ENCODE measurements at regions not wholly inside any gene's neighbourhood (a gene's known extent, or its start where the extent isn't known, plus 50 kb on each side); places are given as distances from the start of the nearest gene placed in this dataset.

DNA sequence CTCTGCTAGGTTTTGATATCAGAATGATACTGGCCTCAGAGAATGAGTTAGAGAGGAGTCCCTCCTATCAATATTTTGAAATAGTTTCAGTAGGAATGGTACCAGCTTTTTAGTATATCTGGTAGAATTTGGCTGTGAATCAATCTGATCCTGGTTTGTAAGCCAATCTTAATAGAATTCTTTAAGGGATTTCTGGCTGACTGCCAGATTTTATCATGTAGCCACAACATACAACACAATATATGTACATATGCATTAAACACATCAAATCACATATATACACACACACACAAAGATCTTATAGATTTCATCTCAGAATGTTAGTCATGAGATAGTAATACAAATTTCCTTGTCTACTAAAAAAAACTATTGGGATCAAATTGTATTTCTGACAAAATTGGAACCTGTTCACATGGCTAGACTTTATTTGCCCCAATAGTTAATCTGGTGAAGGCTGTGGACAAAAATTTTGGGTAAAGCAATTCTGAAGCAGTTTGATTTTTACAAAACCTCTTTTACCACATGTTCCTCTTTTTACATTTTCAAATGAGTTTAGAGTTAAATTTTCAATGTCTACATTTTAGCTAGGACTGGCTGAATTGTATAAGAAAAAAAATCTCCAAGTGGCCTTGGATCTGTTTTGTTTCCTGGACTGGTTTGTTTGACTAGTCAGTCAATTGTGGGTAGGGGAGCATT lies 151.7 kb downstream of the FASLG start:
- DNase-seq, result no peak

DNA sequence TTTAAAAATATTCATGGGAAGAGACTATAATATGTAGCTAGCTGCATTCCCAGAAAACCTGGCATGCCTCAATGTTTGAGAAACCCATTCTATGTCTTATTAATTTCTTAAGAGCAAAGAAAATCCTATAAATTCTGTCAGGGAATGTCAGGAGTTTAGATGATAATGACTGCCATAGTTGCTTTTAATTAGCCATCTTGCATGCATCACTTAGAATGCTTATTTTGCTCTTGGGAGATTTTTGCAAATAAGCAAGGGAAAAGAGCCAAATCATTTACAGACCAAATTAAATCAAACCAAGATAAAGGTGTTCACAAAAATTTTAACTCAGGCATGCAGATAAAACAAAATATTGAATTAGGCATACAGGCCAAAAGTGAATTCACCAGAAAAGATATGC lies 152.8 kb downstream of the FASLG start:
- no peak for DNase-seq

DNA sequence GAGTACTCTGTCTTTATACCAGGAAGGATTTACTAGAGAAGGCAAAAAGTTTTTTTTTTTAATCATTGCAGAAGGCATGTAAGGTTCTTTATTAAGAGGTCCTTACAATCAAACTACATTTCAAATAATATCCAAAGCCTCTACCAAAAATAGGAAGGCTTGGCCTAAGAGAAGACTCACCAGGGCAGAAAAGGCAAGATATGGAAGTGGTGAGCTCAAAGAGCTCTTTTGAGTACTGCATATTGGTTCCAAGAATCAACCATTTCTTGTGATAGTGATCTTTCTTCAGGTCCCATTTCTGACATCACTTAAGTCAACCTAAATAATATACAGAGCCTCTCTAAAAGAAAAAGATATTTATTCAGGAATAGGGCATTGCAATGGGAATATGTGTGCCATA lies 153.2 kb downstream of the FASLG start:
- no peak for DNase-seq

DNA sequence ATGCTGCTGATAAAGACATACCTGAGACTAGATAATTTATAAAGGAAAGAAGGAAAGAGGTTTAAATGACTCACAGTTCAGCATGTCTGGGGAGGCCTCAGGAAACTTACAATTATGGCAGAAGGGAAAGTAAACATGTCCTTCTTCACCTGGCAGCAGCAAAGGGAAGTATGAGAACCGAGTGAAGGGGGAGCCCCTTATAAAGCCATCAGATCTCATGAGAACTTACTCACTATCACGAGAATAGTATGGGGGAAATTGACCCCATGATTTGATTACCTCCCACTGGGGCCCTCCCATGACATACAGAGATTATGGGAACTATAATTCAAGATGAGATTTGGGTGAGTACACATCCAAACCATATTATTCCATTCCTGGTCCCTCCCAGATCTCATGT lies 154.4 kb downstream of the FASLG start:
- no peak for DNase-seq

DNA sequence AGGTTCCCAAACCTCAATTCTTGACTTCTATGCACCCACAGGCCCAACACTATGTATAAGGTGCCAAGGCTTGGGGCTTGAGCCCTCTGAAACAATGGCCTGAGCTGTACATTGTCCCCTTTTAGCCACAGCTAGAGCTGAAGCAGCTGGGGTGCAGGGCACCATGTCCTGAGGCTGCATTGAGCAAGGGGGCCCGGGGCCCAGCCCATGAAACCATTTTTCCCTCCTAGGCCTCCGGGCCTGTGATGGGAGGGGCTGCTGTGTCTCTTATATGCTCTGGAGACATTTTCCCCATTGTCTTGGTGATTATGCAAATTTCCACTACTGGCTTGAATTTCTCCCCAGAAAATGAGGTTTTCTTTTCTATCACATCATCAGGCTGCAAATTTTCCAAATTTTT lies 155.5 kb downstream of the FASLG start:
- no peak for DNase-seq

DNA sequence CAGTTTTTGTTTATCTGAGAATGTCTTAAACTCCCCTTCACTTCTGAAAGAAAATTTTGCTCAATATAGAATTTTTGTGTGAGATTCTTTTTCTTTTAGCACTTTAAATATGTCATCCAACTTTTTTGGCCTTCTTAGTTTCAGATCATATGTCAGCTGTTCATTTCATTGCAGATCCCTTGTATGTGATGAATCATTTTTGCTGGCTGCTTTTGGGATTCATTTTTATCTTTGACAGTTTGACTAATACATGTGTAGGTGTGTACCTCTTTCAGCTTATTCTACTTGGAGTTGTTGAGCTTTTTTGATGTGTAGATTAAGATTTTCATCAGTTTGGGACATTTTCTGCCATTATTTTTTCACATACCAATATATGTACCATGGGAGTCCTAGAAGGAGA lies 156.8 kb downstream of the FASLG start:
- DNase-seq, result no peak

DNA sequence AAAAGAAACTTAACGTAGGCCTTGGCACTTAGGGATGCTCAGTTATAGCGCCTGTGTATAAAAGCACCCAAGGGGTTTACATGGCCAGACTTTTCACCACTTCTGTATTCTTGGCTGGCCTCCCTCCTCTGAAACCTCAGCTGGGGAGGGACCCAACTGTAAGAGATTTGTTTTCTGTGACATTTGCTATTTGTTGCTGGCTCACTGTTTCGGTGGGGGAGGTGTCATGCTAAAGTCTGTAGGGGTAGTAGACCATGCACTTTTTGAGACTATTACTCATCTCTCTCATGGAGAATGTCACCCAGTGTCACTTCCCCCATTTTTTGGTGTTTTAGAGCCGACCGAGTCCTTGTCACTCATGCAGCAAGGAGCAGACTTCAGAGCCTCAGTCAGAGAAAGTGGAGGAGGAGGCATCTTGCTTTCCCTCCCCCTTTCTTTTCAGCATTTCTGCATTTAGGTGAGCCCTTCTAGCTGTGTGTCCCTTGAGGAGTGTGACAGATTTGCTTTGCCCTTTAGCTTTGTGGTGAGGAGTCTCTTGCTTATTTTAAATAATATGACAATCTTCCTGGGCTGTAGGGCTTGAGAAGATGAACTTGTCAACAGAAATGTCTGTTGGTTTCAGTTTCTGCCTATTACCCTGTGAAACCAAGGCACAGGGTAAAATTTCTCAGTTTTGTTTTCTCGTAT lies 160.1 kb downstream of the FASLG start:
- peak; percentile 62 for DNase-seq

DNA sequence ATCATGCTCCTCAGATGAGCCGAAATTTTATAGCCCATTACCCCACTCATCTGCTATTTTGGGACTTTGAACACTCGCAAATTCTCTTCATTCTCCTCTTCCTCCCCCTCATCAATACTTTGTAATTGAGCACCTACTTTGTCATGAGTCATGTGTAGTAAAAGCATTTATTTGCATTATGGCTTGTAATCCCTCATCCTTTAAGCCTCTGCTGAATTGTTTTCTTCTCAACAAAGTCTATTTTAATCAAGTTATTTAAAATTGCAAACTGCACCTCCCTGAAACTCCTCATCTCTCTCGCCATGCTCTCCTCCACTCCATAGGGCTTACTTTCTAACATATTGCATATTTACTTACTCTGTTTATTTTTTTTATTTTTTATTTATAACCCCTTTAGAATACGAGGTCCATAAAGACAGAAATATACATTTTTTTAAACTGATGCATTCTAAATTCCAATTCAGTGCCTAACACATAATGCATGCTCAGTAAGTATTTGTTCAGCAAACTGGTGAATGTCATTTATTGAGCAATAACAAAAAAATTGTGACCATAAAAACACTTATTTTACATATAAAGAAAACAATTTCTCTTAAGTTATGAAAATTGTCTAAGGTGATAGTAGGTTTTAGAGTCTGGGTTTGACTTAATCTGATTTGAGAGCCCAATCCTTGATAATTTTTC lies 161.7 kb downstream of the FASLG start:
- DNase-seq, result no peak

DNA sequence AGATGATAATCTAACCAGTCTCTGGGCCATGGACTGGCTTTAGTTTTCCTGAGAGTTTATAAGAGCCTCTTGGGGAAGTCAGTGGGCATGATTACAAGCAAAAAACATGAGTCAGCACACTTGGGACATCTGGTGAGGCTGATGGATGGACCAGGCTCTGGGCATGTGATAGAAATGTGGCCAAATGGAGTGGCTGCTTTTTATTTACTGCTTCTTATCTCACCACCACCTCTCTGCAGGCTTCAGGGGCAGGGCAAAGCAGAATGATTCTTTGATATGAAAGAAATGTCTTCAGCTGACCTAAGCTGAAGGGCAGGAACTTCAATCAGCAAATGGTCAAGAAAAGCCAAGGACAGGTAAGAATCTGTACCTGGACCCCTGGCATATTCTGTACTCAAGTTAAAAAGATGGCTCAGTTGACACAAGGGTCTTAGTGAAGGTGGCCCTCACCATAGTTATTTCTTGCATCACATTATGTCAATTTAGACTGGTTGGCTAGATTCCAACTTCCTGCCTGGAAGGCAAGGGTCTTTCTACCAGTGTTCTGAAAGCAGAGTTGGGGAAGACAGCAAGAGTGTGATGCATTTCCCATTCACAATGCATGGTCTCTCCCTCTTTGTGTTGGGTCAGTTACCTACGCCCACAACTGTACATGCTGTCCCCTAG lies 162.8 kb downstream of the FASLG start:
- no peak for DNase-seq

DNA sequence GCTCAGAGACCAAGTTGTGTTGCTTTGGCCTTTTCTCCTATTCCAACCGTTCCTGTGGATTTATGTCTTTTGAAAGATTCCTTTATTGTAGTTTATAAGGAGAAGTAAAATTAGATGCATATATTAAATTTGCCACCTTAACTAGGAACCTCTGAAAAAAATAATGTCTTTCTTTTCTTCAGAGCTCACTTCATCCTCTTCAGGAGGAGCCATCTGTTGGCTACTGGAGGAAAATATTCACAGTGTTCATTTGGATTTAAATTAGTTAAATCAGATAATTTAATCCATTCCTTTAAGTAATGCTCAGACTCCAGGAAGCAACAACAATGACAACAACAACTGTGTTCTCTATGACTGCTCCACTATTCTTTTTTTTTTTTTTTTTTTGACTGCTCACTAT lies 164.0 kb downstream of the FASLG start:
- DNase-seq, result no peak

DNA sequence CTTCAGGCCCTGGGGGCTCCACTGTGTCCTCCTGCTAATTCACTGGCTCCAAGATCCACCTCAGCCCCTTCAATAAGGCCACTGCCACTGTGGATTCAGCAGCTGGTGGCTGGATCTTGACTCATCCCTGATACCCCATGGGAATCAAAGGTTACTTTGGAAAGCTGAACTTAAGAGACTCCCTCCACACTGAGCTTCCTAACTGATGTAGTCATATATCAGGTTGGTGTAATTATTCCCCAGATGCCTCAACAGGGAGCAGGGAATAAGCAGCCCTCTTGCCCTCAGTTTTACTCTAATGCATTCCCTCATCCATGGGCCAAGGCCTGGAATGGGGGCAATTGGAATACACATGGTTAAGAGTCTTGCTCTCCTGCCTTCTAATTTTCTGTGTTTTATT lies 164.6 kb downstream of the FASLG start:
- DNase-seq, result no peak

DNA sequence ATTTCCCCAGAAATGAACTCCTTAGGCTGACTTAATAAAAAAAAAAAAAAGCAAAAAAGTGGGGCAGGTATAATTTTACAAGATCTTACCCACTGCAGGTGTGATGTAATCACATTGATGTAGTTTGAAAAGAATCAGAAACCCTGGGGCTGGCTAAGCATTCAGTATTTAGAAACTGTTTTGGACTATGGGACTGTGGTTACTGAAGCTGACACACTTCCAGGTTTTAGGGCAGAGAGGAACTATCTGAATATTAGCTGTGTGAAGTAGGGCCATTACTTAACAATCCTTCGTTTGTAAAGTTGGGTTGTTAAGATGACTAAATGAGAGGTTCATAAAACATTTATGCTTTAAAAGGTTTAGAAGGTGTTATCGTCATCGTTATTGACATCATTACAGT lies 165.3 kb downstream of the FASLG start:
- no peak for DNase-seq

DNA sequence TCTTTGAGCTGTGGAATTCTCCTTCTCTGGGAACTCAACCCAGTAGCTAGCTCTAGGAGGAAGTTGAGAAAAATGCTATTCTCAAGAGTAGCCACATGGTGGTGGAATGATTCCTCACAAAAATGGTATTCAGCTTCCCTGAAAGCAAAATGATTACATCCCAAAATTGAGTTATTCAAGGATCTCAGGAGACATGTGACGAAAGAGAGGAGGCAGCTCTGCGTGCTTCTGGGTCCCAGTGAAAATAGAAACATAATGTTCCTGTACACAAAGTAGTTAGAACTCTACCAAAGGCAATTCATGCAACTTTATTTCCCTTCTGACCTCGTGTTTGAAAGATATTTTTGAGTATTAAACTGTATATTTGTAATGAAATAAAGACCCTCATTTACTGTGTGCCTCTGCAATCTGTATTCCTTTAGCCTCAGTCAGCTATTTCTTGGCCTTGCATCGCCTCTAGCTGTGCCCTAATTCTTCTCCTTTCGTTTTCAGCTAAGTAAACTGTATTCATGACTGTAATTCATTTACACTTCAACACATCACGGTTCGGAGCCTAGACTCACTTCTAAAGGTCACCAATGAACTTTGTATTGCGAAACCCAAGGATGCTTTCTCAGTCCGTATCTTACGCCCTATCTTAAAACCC lies 167.3 kb downstream of the FASLG start:
- no peak for DNase-seq

DNA sequence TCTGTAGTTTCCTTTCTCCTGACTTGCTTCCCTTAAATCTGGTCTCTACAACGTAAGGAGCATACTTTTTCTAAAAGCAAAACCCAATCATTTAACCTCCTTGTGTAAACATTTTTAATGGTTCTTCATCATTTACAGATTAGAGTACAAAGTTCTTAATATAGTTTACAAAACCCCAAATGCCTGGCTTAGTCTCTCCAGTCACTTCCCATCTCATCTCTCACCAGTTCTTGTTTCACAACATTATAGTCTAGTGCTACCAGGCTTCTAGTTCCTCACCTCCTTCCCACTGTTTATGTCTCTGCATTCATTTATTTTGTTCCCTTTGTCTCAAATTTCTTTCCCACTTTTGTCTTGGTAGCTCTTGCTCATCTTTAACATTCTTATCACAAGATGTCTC lies 168.4 kb downstream of the FASLG start:
- DNase-seq, result no peak

DNA sequence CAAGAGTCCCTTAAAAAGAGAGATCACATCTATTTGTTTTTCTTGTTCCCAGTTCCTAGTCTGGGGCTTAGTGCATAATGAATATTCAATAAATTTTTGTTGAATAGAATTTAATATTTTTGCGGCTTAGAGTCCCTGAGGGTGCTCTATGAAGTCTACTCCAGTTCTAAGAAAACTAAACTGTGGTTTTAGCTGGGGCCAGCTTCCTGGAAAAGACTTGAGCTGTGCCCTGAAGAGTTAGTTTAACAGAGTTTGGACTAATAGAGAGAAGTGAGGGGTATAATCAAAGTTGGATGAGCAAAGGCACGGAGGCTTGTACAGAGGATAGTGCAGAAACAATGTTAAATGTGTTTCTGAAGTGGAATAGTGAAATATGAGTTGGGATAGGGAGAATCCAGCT lies 168.9 kb downstream of the FASLG start:
- no peak for DNase-seq

DNA sequence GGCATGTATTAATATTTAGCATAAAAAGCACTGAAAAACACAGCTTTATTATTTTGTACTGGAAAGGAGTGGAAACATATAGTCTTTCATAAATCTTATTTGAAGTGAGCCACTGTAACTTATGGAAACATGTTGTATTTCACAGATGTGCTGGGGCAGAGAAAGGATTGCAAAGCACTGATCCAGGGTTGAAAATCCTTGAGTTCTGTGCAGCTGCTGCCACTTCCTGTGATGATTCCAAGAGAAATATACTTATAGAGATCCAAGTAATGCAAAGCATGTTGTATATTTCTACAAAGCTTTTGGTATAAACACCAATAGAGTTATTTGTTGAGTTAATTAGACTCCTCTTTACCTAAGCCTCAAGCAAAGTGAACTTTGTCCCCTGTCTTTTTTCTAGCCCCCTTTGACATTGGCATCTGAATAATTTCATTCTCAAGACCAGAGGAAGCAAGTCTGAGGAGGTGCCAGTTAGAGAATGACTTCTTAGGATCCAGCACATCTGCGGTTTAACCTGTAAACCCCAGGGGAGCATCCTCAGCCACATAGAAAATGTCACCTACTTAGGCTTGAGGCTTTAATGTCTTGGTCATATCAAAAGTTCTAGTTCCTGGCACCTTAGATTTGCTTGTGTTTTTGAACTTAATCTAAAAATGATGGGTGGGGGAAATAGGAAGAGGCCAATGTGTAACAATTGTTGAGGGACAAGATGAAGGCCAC lies 173.3 kb downstream of the FASLG start:
- DNase-seq, result no peak

DNA sequence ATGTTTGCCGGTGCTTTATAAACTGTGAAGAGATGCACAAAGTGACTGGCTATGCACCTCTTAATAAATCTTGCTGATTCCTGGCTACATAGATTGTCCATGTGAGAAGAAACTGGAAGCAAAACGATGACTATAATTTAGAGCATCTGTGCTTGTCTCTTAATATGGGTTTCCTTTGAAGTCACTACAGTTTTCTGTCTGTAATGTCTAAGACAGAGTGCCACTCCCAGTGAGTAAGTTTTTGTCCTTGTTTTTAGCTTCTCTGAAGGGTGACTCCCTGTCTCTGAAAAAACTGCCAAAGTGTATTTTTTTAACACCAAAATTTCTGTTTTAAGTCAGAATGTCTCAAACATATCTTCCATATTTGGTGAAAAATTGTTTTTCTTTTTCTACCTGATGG lies 175.1 kb downstream of the FASLG start:
- no peak for DNase-seq

DNA sequence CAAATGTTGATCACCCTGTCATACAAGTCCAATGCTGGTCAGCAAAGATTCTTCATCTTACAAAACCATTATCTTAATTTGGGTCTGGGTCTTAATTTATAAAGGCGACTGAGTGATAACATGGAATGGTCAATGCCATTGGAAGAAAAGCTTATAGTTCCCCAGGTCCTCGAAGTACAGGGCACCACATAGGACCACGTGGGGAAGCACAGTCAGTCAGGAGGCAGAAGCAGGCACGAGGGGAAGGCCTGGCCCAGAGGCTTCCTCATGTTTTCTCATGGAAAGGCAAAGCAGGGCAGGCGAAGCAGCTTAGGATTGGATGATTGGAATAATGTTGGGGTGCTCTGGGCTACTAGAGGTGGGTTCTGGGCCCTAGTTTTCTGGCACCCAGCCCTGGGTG lies 175.7 kb downstream of the FASLG start:
- no peak for DNase-seq

DNA sequence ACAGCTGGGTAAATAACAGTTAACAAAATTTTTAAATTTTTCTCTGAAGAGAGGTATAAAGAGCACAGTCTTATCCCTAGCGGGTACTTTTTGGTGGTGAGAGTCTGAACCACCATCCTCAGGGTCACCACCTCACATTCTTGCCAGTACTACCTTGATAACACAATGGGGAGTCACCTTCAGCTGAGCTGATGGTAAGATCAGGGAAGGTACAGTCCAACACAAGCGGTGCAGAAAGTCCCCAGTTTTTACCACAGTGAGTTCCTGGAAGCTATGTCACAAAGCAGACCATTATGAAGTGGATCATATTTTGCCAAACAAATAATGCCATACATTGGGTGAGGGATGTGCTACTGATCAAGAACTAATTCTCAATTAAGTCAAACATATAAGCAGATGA lies 176.9 kb downstream of the FASLG start:
- DNase-seq, result no peak

DNA sequence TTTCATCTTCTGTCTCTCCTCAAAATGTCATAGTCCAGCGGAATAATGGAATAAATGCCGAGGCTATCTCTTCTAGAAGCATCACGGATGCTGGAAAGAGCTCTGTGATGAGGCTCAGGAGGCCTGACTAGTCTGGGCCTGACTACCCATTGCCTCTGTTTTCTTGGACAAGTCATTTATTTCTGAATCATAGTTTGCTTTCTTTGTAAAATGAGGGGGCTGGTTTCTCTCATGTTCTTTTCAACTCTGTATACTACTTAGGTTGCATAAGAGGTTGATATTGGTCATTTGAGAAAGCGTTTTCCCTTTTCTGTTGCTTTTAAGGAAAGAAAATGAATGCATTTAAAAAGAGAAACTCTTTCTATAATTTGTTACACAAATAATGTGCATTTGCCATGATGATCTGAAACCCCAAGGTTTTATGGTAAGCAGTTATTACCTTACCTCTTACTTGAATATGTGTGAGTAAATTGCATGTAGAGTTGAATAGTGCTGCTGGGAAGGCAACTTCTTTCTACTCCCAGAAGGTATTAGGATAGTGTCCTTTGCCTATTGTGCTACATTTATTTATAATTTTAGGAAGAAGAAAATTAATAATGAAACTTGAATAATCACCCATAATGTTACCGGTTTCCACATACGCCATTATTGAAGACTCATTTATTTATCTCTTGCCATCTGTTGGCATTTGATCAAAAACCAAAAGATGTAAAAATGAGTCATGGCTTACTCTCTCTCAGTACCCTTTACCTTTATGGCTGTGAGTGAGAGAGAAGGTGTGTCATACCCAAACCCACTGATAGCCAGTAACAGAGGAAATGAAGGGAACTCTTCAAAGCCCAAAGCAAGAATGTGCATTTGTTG lies 179.1 kb downstream of the FASLG start:
- DNase-seq, result peak; percentile 17

DNA sequence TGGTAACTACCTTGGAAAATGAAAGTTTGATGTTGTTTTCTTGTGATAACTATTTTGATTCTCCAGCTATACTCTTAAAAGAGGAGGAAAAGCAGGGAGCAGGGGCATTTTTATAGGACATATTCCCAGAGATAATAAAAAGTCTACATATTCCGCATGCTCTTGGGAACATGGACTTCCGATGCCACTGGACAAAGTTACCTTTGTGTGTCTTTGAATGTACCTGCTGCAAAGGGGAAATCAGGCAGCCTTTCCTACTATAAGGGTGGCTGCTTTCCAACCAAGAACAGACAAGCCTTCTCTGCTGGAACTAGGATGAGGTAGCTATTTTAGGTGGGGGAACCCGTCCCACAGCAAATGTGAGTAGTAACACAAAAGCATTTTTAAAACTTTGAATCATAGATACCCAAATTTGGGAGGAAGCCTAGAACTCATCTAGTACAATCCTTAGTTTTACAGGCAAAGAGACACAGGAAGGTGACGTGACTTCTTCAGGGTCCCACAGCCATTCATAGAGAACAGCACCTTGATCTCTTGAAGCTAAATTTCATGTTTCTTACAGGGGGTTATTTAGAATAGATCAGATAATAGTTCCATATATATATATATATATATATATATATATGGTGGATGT lies 179.9 kb downstream of the FASLG start:
- DNase-seq, result no peak
